Activated CD8-positive, alpha-beta memory T cell treated with anti-CD3 and anti-CD28 coated beads for 24 hours (primary cell): ENCODE measurements at regions not wholly inside any gene's neighbourhood (a gene's known extent, or its start where the extent isn't known, plus 50 kb on each side); places are given as distances from the start of the nearest gene placed in this dataset.

Experiments
- DNase-seq: peaks from one replicate; pipeline ENCODE4 v3.0.0-alpha.2; 2020

GRCh38 chr2:35416391-35417140 lies 939.0 kb upstream of the CRIM1 start:
- no peak for DNase-seq

- DNase-seq = no peak
These were observed 939.6 kb upstream of the CRIM1 start for GRCh38 chr2:35415942-35416341.

- DNase-seq = no peak
These were observed 940.3 kb upstream of the CRIM1 start for GRCh38 chr2:35415282-35415681.

- DNase-seq = peak; percentile 62
These were observed 945.0 kb upstream of the CRIM1 start for GRCh38 chr2:35410431-35411061.

- no peak for DNase-seq
These were observed 945.8 kb upstream of the CRIM1 start for GRCh38 chr2:35409762-35410161.

GRCh38 chr2:35408320-35408719 lies 947.3 kb upstream of the CRIM1 start:
- DNase-seq = no peak

GRCh38 chr2:35391736-35392442 lies 963.7 kb upstream of the CRIM1 start:
- DNase-seq = no peak

- no peak for DNase-seq
These were observed 976.8 kb upstream of the CRIM1 start for GRCh38 chr2:35378791-35379190.

GRCh38 chr2:35374845-35375244 lies 980.7 kb upstream of the CRIM1 start:
- DNase-seq = no peak

- DNase-seq = no peak
These were observed 989.7 kb upstream of the CRIM1 start for GRCh38 chr2:35365859-35366258.

- no peak for DNase-seq
These were observed 999.2 kb upstream of the CRIM1 start for GRCh38 chr2:35356332-35356731.

- DNase-seq = no peak
These were observed 1000.5 kb upstream of the CRIM1 start for GRCh38 chr2:35355056-35355455.

- no peak for DNase-seq
These were observed 1008.0 kb upstream of the CRIM1 start for GRCh38 chr2:35347561-35347960.

GRCh38 chr2:35343135-35343534 lies 1012.4 kb upstream of the CRIM1 start:
- DNase-seq = no peak

GRCh38 chr2:35339211-35339610 lies 1016.4 kb upstream of the CRIM1 start:
- no peak for DNase-seq

GRCh38 chr2:35337922-35338321 lies 1017.7 kb upstream of the CRIM1 start:
- DNase-seq = no peak

GRCh38 chr2:35314049-35314448 lies 1041.5 kb upstream of the CRIM1 start:
- no peak for DNase-seq

GRCh38 chr2:35301369-35301768 lies 1054.2 kb upstream of the CRIM1 start:
- DNase-seq = no peak

GRCh38 chr2:35298493-35298892 lies 1057.1 kb upstream of the CRIM1 start:
- no peak for DNase-seq

- DNase-seq = no peak
These were observed 1058.2 kb upstream of the CRIM1 start for GRCh38 chr2:35297403-35297802.

- no peak for DNase-seq
These were observed 1060.8 kb upstream of the CRIM1 start for GRCh38 chr2:35294636-35295263.

GRCh38 chr2:35293261-35293660 lies 1062.3 kb upstream of the CRIM1 start:
- no peak for DNase-seq

- no peak for DNase-seq
These were observed 1063.4 kb upstream of the CRIM1 start for GRCh38 chr2:35292199-35292598.

GRCh38 chr2:35281702-35282101 lies 1073.9 kb upstream of the CRIM1 start:
- no peak for DNase-seq
